H9 (cell line): ENCODE measurements at regions not wholly inside any gene's neighbourhood (a gene's known extent, or its start where the extent isn't known, plus 50 kb on each side); places are given as distances from the start of the nearest gene placed in this dataset.
"Not testable (repeated sequence)": the region's sequence is repeated elsewhere in the genome, so short reads cannot be mapped to it uniquely, and the experiment has no call there.

Experiments
- DNase-seq: peaks from one replicate; pipeline ENCODE4 v3.0.0-alpha.2; 2017
- H2AFZ ChIP-seq: one replicate; pipeline ENCODE4 v1.6.1; 2013; ENCODE audit warnings: mild to moderate bottlenecking, low read length, control low read depth, moderate library complexity
- H2AK5ac ChIP-seq: 2 replicates; pipeline ENCODE4 v1.6.1; 2013; ENCODE audit warnings: low read length, control low read depth, mixed read lengths; ENCODE audit not compliant: insufficient read length
- H2BK120ac ChIP-seq: one replicate; pipeline ENCODE4 v1.6.1; 2013; ENCODE audit warnings: low read depth, mild to moderate bottlenecking, low read length, control low read depth, inconsistent platforms; ENCODE audit not compliant: poor library complexity, severe bottlenecking
- H2BK12ac ChIP-seq: 2 replicates; pipeline ENCODE4 v1.6.1; 2013; ENCODE audit warnings: low read length, control low read depth, mixed read lengths, low read depth; ENCODE audit not compliant: insufficient read length
- H2BK15ac ChIP-seq: 2 replicates; pipeline ENCODE4 v1.6.1; 2013; ENCODE audit warnings: low read depth, low read length, control low read depth
- H2BK20ac ChIP-seq: one replicate; pipeline ENCODE4 v1.6.1; 2013; ENCODE audit warnings: low read depth, mild to moderate bottlenecking, low read length, control low read depth, inconsistent platforms; ENCODE audit not compliant: poor library complexity, severe bottlenecking
- H2BK5ac ChIP-seq: 2 replicates; pipeline ENCODE4 v1.6.1; 2013; ENCODE audit warnings: low read length, control low read depth, mixed read lengths; ENCODE audit not compliant: insufficient read length
- H3K14ac ChIP-seq: 2 replicates; pipeline ENCODE4 v1.6.1; 2013; ENCODE audit warnings: low read length, control low read depth; ENCODE audit not compliant: insufficient read depth
- H3K18ac ChIP-seq: 2 replicates; pipeline ENCODE4 v1.6.1; 2013; ENCODE audit warnings: low read depth, mild to moderate bottlenecking, mixed read lengths, low read length, control low read depth; ENCODE audit not compliant: insufficient read length
- H3K23ac ChIP-seq: 2 replicates; pipeline ENCODE4 v1.6.1; 2013; ENCODE audit warnings: low read length, control low read depth, mixed read lengths, low read depth; ENCODE audit not compliant: insufficient read length
- H3K23me2 ChIP-seq: 2 replicates; pipeline ENCODE4 v1.6.1; 2013; ENCODE audit warnings: low read depth, mild to moderate bottlenecking, mixed read lengths, low read length, control low read depth; ENCODE audit not compliant: insufficient read length, poor library complexity, severe bottlenecking
- H3K27ac ChIP-seq: 2 replicates; pipeline ENCODE4 v1.5.1; 2013; ENCODE audit warnings: low read length, control low read depth, mixed read lengths, low read depth; ENCODE audit not compliant: insufficient read length
- H3K27me3 ChIP-seq: 2 replicates; pipeline ENCODE4 v1.6.1; 2013; ENCODE audit warnings: low read length, control low read depth, inconsistent platforms; ENCODE audit not compliant: insufficient read depth
- H3K4ac ChIP-seq: 2 replicates; pipeline ENCODE4 v1.6.1; 2013; ENCODE audit warnings: low read depth, mild to moderate bottlenecking, control low read depth, inconsistent platforms, low read length, moderate library complexity
- H3K4me1 ChIP-seq: 2 replicates; pipeline ENCODE4 v1.6.1; 2013; ENCODE audit warnings: low read length, control low read depth, inconsistent platforms; ENCODE audit not compliant: insufficient read depth
- H3K4me2 ChIP-seq: 2 replicates; pipeline ENCODE4 v1.6.1; 2013; ENCODE audit warnings: low read length, control low read depth, mixed read lengths; ENCODE audit not compliant: insufficient read length, insufficient read depth
- H3K56ac ChIP-seq: 2 replicates; pipeline ENCODE4 v1.6.1; 2013; ENCODE audit warnings: low read depth, mild to moderate bottlenecking, mixed read lengths, low read length, control low read depth; ENCODE audit not compliant: insufficient read length
- H3K79me1 ChIP-seq: 2 replicates; pipeline ENCODE4 v1.6.1; 2013; ENCODE audit warnings: low read depth, mild to moderate bottlenecking, moderate library complexity, low read length, control low read depth, inconsistent platforms; ENCODE audit not compliant: insufficient read depth, poor library complexity, severe bottlenecking
- H3K79me2 ChIP-seq: 2 replicates; pipeline ENCODE4 v1.6.1; 2013; ENCODE audit warnings: low read length, control low read depth, inconsistent platforms; ENCODE audit not compliant: insufficient read depth
- H3K9ac ChIP-seq: 2 replicates; pipeline ENCODE4 v1.6.1; 2013; ENCODE audit warnings: low read length, control low read depth, mixed read lengths; ENCODE audit not compliant: insufficient read length; ENCODE audit errors: extremely low read depth
- H3K9me3 ChIP-seq: one replicate; pipeline ENCODE4 v1.6.1; 2013; ENCODE audit warnings: low read depth, low read length, inconsistent platforms; ENCODE audit not compliant: control insufficient read depth
- H3T11ph ChIP-seq: one replicate; pipeline ENCODE4 v1.6.1; 2013; ENCODE audit warnings: mild to moderate bottlenecking, low read length, control low read depth, inconsistent platforms
- H4K20me1 ChIP-seq: one replicate; pipeline ENCODE4 v1.6.1; 2013; ENCODE audit not compliant: control insufficient read depth, insufficient read length, insufficient read depth
- H4K5ac ChIP-seq: 2 replicates; pipeline ENCODE4 v1.6.1; 2013; ENCODE audit warnings: low read depth, mild to moderate bottlenecking, mixed read lengths, low read length, control low read depth; ENCODE audit not compliant: insufficient read length
- H4K8ac ChIP-seq: replicated peaks from 2 replicates; pipeline ENCODE4 v1.6.1; 2013; ENCODE audit warnings: low read length, control low read depth, mixed read lengths, low read depth; ENCODE audit not compliant: insufficient read length
- H4K91ac ChIP-seq: 2 replicates; pipeline ENCODE4 v1.6.1; 2013; ENCODE audit warnings: low read depth, mild to moderate bottlenecking, moderate library complexity, mixed read lengths, low read length, control low read depth; ENCODE audit not compliant: insufficient read length
- H3K27ac Mint-ChIP-seq, 3 experiments: 2 replicates in 2 of 3; 3 replicates in 1 of 3; pipeline ENCODE4 v1.8.0; 2020 to 2021; ENCODE audit warnings: mixed read lengths in 3 of 3, mild to moderate bottlenecking in 1 of 3, moderate library complexity in 1 of 3
- H3K27me3 Mint-ChIP-seq: 2 replicates; pipeline ENCODE4 v1.8.0; 2021; ENCODE audit warnings: low read depth, mild to moderate bottlenecking, moderate library complexity, mixed read lengths
- H3K36me3 Mint-ChIP-seq, 3 experiments: 2 replicates in 2 of 3; 3 replicates in 1 of 3; pipeline ENCODE4 v1.8.0; 2020 to 2021; ENCODE audit warnings: low read depth in 3 of 3, mixed read lengths in 3 of 3; ENCODE audit not compliant: insufficient read depth in 1 of 3
- H3K4me1 Mint-ChIP-seq, 2 experiments: 2 replicates each; pipeline ENCODE4 v1.8.0; 2020; ENCODE audit warnings: mixed read lengths in 2 of 2
- H3K4me3 Mint-ChIP-seq, 2 experiments: 2 replicates in 1 of 2; 3 replicates in 1 of 2; pipeline ENCODE4 v1.8.0; 2020 to 2021; ENCODE audit warnings: mild to moderate bottlenecking in 2 of 2, mixed read lengths in 2 of 2, moderate library complexity in 1 of 2
- H3K9me3 Mint-ChIP-seq, 2 experiments: 2 replicates in 1 of 2; 3 replicates in 1 of 2; pipeline ENCODE4 v1.8.0; 2020; ENCODE audit warnings: mild to moderate bottlenecking in 2 of 2, mixed read lengths in 2 of 2, moderate library complexity in 1 of 2
- WGBS: extraction: QIAGEN DNeasy Blood & Tissue Kit; methylation state at CpG from one replicate; pipeline ENCODE4 v1.1.7; 2013; ENCODE audit warnings: missing lambda C conversion rate, low lambda C conversion rate, mixed read lengths; ENCODE audit not compliant: insufficient read length; ENCODE audit errors: extremely low coverage; 5-methylcytosine and 5-hydroxymethylcytosine counted together
- TF ChIP-seq, protein P1 (sequence below): fragments of 200-600 bp; sonication (generic); conservative IDR thresholded peaks from 3 replicates; pipeline ENCODE4 v1.8.0; 2021; ENCODE audit warnings: antibody characterized with exemption, mild to moderate bottlenecking

- H2AFZ ChIP-seq, DNase-seq, H3K27me3 Mint-ChIP-seq, H3K4me1 Mint-ChIP-seq, H4K8ac ChIP-seq, H3K4me2 ChIP-seq, H3K27ac ChIP-seq, H3K9me3 ChIP-seq, H2BK15ac ChIP-seq, H3K9ac ChIP-seq, H2BK12ac ChIP-seq, H2AK5ac ChIP-seq, H3K4me1 ChIP-seq, H4K20me1 ChIP-seq, H3K4ac ChIP-seq, H3K79me2 ChIP-seq, H4K91ac ChIP-seq, H2BK5ac ChIP-seq, H3K14ac ChIP-seq, H2BK20ac ChIP-seq, H3K23ac ChIP-seq, H3K23me2 ChIP-seq, H3K79me1 ChIP-seq, H3T11ph ChIP-seq, H3K4me3 Mint-ChIP-seq, H2BK120ac ChIP-seq, H3K56ac ChIP-seq, H4K5ac ChIP-seq, H3K18ac ChIP-seq, H3K27me3 ChIP-seq, H3K27ac Mint-ChIP-seq: not testable (repeated sequence)
- H3K36me3 Mint-ChIP-seq: peaks cover 4 to 32% (median 13%) of the 10 kb centered on the region in 3 experiments; a peak in 6 of 7 replicates
- WGBS: no CpG with 5 or more reads among the region's 3 CpGs
- H3K9me3 Mint-ChIP-seq: peaks cover 12 to 30% of the 10 kb centered on the region in 2 experiments
- TF ChIP-seq, protein P1, sequence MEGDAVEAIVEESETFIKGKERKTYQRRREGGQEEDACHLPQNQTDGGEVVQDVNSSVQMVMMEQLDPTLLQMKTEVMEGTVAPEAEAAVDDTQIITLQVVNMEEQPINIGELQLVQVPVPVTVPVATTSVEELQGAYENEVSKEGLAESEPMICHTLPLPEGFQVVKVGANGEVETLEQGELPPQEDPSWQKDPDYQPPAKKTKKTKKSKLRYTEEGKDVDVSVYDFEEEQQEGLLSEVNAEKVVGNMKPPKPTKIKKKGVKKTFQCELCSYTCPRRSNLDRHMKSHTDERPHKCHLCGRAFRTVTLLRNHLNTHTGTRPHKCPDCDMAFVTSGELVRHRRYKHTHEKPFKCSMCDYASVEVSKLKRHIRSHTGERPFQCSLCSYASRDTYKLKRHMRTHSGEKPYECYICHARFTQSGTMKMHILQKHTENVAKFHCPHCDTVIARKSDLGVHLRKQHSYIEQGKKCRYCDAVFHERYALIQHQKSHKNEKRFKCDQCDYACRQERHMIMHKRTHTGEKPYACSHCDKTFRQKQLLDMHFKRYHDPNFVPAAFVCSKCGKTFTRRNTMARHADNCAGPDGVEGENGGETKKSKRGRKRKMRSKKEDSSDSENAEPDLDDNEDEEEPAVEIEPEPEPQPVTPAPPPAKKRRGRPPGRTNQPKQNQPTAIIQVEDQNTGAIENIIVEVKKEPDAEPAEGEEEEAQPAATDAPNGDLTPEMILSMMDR: peak; percentile 32; the same call in 2 of the 3 replicates
Observed at GRCh38 chr6:112541847-112542246, 194.7 kb downstream of the RFPL4B start.

DNA sequence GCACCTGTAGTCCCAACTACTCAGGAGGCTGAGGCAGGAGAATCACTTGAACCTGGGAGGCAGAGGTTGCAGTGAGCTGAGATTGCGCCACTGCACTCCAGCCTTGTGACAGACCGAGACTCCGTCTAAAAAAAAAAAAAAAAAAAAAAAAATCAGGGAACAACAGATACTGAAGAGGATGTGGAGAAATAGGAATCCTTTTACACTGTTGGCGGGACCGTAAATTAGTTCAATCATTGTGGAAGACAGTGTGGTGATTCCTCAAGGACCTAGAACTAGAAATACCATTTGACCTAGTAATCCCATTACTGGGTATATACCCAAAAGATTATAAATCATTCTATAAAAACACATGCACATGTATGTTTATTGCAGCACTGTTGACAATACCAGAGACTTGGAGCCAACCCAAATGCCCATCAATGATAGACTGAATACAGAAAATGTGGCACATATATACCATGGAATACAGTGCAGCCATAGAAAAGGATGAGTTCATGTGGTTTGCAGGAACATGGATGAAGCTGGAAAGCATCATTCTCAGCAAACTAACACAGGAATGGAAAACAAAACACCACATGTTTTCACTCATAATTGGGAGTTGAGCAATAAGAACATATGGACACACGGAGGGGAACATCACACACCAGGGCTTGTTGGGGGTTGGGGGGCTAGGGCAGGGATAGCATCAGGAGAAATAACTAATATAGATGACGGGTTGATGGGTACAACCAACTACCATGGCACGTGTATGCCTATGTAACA is 200.4 kb downstream of the RFPL4B start:
- not testable (repeated sequence) for H3K14ac ChIP-seq, H3K79me1 ChIP-seq, H3K4me1 Mint-ChIP-seq, H3K23ac ChIP-seq, H3K27ac ChIP-seq, H3K79me2 ChIP-seq, H4K8ac ChIP-seq, H3K4me2 ChIP-seq, H3K56ac ChIP-seq, H3K4me1 ChIP-seq, H3K27ac Mint-ChIP-seq, H4K5ac ChIP-seq, H3K27me3 Mint-ChIP-seq, H2AK5ac ChIP-seq, H3K9me3 ChIP-seq, H3K23me2 ChIP-seq, H2BK20ac ChIP-seq, H3T11ph ChIP-seq, H2BK15ac ChIP-seq, H3K4me3 Mint-ChIP-seq, H3K9ac ChIP-seq, H4K20me1 ChIP-seq, H3K27me3 ChIP-seq, H2AFZ ChIP-seq, H2BK5ac ChIP-seq, H3K4ac ChIP-seq, DNase-seq, H2BK120ac ChIP-seq, H3K18ac ChIP-seq, H2BK12ac ChIP-seq, H4K91ac ChIP-seq
- peaks cover 13 to 24% of the 10 kb centered on the region in 2 experiments for H3K9me3 Mint-ChIP-seq
- H3K36me3 Mint-ChIP-seq: peaks cover 5 to 20% (median 8%) of the 10 kb centered on the region in 3 experiments; a peak in 6 of 7 replicates
- WGBS: no CpG with 5 or more reads among the region's 8 CpGs
